ENCODE measurements at regions not wholly inside any gene's neighbourhood (a gene's known extent, or its start where the extent isn't known, plus 50 kb on each side); places are given as distances from the start of the nearest gene placed in this dataset.
"Not testable (repeated sequence)": the region's sequence is repeated elsewhere in the genome, so short reads cannot be mapped to it uniquely, and the experiment has no call there.

GRCh38 chr14:43090380-43090779, 1416.7 kb downstream of the FSCB start:
- no peak for DNase-seq (ENCODE audit: low spot score)

DNA sequence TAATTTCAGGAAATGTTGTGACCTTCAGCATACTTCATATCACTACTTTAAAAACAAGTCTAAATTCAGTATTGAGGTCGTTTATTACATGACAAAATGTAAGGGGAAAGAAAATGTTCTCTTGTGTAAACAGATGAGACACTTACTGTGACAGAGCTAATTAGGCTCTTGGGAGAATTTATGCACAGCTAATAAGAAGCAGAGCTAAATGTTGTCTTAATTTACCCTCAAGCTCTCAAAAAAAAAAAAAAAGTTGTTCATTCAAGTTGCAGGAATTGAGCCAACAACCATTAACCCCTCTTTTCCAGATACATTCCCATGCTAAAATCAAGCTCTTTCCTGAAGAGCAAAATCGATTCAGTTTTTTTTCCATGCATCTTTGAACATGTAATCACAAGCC, 1419.4 kb downstream of the FSCB start:
- no peak for DNase-seq (ENCODE audit: low spot score)

GRCh38 chr14:43085819-43086218, 1421.3 kb downstream of the FSCB start:
- no peak for DNase-seq (ENCODE audit: low spot score)

DNA sequence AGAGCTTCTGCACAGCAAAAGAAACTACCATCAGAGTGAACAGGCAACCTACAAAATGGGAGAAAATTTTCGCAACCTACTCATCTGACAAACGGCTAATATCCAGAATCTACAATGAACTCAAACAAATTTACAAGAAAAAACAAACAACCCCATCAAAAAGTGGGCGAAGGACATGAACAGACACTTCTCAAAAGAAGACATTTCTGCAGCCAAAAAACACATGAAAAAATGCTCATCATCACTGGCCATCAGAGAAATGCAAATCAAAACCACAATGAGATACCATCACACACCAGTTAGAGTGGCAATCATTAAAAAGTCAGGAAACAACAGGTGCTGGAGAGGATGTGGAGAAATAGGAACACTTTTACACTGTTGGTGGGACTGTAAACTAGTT, 1439.7 kb downstream of the FSCB start:
- not testable (repeated sequence) for DNase-seq (ENCODE audit: low spot score)

GRCh38 chr14:43056106-43056505, 1449.4 kb downstream of the LRFN5 start:
- DNase-seq (ENCODE audit: low spot score), result no peak

GRCh38 chr14:43052897-43053296, 1446.2 kb downstream of the LRFN5 start:
- DNase-seq (ENCODE audit: low spot score), result no peak

DNA sequence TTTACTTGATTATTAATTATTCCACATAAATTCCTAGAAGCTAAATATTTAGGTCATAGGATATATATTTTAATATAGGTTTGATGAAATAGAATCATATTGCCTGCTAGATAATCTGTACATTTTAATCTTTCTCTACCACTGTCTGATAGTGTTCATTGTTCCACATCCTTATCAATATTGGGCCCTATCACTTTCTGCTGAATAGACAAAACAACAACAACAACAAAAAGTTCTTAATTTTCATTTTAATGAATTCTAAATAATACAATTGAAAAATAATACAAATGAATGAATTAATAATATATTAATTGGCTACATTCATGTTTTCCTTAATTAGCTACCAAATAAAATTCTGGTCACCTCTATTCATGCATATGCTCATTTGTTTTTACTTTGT, 1437.2 kb downstream of the LRFN5 start:
- DNase-seq (ENCODE audit: low spot score), result no peak

- no peak for DNase-seq (ENCODE audit: low spot score)
Observed at GRCh38 chr14:43042408-43042807, 1435.7 kb downstream of the LRFN5 start.

DNA sequence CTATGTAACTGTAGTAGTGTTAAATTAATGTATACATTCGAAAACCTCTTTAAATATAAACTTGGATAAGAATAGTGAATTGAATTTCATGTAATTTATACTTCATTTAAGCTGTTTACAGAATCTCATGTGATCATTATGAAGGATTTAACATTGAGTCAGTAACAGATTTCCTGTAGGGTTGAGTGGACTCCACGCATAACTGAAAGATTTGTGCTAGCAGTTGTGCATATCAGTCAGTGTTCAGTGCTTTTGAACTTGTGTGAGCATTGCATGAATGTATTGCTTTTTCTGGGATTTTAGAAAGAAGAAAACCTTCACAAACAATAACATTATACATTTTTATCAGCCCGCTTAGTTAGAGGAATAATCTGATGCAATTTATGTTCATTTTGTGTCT, 1435.3 kb downstream of the LRFN5 start:
- no peak for DNase-seq (ENCODE audit: low spot score)

DNA sequence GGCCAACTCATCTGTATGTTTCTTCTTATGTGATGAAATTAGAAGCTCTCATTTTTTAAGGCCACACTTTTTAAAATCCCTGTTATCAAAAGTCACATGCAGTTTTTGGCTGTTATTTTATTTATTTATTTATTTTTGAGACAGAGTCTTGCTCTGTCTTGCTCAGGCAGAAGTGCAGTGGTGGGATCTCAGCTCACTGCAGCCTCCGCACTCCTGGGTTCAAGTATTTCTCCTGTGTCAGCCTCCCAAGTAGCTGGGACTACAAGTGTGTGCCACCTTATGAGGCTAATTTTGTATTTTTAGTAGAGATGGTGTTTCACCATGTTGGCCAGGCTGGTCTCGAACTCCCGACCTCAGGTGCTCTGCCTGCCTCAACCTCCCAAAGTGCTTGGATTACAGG, 1434.5 kb downstream of the LRFN5 start:
- DNase-seq (ENCODE audit: low spot score), result no peak

DNA sequence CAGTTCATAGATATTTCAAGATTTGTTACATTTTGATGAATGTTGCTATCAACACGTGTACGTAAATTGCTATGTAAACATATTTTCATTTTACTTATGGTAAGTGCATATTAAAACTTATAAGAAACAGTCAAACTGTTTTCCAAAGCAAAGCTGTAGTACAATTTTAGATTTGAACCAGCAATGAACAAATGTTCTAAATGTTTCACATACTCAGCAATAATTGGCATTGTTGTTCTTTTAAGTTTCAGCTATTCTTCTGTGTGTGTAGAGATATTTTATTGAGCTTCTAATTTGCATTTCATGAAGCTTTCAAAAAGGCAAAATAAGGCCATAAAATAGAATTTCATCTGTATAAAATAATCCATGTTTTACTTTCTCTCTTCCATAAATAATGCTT, 1433.2 kb downstream of the LRFN5 start:
- no peak for DNase-seq (ENCODE audit: low spot score)

DNA sequence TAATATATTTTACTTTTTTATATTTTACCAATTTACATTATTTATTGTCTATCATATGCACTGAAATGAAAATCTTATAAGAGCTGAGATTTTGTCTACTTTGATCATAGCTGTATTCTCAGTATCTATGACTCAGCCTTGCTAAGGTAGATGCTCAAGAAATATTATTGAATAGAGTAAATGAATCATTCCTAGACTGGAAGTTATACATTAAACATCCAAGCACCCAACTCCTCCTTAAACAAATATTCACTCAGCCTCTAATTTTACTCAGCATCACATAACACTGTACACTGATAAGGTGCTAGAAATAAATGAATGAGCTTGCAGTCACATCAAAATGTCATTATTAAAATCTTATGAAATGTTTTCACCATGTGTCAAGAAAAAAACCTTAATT, 1424.9 kb downstream of the LRFN5 start:
- DNase-seq (ENCODE audit: low spot score), result no peak

DNA sequence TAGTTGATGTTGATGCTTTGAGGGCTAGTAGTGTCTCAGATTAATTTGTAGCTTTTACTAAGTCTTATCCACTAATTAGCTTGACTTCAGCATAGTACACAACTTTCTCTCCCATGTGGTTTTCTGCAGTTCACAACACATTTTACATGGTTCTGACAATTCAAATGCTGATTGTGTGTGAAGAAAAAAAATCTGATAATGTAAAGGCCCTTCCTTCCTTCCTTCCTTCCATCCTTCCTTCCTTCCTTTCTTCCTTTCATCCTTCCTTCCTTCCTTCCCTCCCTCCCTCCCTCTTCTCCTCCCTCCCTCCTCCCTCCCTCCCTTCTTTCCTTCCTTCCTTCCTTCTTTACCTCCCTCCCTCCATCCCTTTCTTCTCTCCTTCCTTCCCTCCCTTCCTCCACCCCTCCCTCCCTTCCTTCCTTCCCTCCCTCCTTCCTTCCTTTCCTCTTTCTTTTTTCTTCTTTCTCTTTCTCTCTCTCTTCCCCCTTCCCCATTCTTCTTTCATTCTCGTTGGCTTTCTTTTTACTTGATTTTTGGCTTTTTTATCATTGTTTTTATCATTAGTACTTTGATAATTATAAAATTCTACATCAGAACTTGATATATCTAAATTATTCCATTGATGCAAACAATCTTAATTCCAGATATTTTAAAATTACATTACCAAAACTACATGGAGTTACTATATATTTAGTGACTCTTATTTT, 1415.6 kb downstream of the LRFN5 start:
- DNase-seq (ENCODE audit: low spot score), result no peak

DNA sequence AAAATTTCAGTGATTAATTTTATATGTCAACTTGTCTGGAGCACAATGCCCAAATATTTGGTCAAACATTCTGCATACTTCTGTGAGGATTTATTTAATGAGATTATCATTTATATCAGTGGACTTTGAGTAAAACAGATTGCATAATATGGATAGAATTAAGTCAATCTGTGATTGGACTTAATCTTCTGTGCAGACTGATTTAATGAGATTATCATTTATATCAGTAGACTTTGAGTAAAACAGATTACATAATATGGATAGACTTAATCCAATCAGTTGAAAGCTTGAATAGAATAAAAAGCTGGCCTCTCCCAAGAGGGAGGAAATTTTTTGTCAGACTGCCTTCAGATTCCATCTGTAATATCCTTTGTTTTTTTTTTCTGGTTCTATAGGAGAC, 1413.2 kb downstream of the LRFN5 start:
- DNase-seq (ENCODE audit: low spot score), result no peak

DNA sequence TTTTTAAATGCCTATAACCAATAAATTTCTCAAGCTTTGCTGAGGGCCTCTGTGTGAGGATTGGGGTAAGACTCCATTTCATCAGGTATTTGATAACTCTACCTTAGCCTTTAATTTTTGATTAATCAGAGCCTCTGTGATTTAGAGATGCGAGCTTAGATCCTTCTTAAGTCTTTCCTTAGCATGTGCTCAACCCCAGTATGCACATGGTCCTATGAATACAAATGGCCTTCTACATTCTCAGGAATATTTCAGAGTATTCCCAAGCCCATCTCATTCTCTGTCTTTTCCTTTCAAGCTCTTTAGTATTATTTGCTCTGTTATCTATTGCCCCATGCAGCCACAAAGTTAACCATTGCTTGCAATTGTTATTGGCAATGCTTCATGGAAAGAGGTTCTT, 1407.7 kb downstream of the LRFN5 start:
- DNase-seq (ENCODE audit: low spot score), result no peak

GRCh38 chr14:43012817-43013216, 1406.1 kb downstream of the LRFN5 start:
- no peak for DNase-seq (ENCODE audit: low spot score)

DNA sequence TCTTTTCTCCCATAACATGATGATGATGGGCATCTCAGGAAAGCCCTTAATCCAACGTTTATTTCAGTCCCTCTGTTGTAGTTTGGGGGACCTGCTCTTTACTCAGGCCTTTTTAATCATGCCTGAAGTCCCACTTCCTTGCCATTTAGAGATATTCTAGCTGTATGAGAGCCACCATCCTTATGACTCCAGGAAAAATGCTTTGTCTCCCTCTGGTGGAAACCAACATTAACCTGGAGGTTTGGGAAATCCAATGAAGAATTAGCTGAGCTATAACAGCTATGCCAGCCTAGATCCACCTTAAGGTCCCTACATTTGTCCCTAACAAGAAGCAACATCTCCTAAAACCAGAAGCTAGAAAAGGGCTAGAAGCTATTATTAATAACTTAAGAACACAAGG, 1399.1 kb downstream of the LRFN5 start:
- no peak for DNase-seq (ENCODE audit: low spot score)

DNA sequence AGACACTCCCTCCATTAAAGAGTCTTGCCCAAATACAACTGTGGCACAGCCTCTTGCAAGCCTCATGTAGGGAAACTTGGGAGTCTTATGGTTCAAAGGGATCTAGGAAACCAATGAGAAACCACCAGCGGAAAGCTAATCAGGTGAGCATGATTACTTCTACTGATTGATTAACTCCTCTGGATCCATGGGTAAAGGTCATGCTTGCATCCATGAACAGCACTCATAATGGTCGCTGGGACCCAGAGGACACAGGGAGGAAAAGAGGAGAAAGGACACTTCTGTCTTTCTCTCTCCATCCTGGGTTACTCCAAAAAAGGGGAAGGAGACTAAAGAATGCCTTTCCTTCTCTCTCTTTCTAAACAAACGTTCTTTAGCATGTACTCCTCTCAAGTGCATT, 1397.2 kb downstream of the LRFN5 start:
- no peak for DNase-seq (ENCODE audit: low spot score)

DNA sequence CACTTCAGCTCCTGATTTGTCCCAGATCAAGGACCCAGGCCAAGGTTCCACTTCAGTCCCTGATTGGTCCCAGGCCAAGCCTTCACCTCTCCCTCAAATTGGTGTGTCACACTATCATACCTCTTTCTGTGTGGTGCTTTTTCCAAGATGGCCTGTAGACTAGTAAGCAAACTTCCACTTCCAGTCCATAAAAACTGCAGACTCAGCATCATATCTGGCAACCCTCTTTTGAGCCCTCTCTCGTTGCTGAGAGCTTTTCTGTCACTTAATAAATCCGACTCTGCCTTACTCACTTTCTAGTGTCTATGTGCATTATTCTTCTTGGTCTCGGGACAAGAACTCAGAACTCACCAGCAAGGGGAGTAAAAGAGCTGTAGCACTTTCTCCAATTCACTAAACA, 1395.1 kb downstream of the LRFN5 start:
- DNase-seq (ENCODE audit: low spot score), result no peak

GRCh38 chr14:42994051-42994736, 1387.5 kb downstream of the LRFN5 start:
- no peak for DNase-seq (ENCODE audit: low spot score)

DNA sequence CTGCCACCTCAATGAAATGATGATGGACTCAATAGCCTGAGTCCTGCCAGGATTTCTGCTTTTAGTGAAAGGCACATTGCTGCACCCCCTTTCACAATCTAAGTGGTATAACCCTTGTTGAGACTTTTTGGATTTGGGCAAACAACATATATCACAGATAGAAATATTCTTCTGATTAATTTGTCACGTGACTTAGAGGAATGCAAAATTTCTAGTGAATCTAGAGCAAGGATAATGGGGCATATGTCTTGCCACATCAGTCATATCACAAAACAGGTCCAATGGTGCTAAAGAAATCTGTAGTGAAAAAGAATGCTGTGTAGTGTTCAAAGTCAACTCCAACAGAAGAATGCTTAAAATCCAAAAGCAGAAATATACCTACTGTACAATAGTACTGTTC, 1386.3 kb downstream of the LRFN5 start:
- DNase-seq (ENCODE audit: low spot score), result no peak

GRCh38 chr14:42980419-42980818, 1373.7 kb downstream of the LRFN5 start:
- no peak for DNase-seq (ENCODE audit: low spot score)

DNA sequence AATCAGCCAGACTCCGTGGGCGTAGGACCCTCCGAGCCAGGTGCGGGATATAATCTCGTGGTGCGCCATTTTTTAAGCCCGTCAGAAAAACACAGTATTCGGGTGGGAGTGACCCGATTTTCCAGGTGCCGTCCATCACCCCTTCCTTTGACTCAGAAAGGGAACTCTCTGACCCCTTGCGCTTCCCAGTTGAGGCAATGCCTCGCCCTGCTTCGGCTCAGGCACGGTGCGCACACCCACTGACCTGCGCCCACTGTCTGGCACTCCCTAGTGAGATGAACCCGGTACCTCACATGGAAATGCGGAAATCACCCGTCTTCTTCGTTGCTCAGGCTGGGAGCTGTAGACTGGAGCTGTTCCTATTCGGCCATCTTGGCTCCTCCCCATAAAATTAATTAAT, 1366.5 kb downstream of the LRFN5 start:
- not testable (repeated sequence) for DNase-seq (ENCODE audit: low spot score)

DNA sequence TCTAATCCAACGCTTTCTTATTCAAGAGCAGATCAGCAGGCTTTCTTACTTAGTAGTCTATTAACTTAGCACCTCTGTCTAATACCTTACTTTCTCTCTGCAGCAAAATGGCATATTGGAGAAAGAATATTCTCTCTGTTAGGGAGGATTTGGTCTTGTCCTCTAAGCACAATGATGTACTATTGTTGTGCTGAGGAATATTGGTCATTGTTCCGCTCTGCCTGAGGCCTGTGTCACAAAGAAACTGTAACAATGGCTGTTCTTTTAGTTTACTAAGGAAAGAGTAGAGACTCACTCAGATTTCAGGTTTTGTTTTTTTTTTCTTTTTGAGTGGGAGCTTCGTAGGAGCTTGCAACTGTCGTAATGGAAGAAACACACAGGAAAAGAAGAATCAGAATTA, 1358.8 kb downstream of the LRFN5 start:
- no peak for DNase-seq (ENCODE audit: low spot score)

All from umbilical cord (tissue), 1 donor.